GM23338 (cell line): ENCODE measurements at regions not wholly inside any gene's neighbourhood (a gene's known extent, or its start where the extent isn't known, plus 50 kb on each side); places are given as distances from the start of the nearest gene placed in this dataset.

Experiments
- CREB1 ChIP-seq: fragments of 250-450 bp; sonication (Bioruptor Pico); IDR thresholded peaks from 2 replicates; pipeline ENCODE4 v1.5.0; 2020; ENCODE audit warnings: low read depth, mild to moderate bottlenecking, moderate library complexity
- CTCF ChIP-seq, 2 experiments: fragments of 200-600 bp in 1 of 2; sonication (generic) in 1 of 2; conservative IDR thresholded peaks; 2 replicates each; pipeline versions ENCODE4 v1.5.1 to v1.6.1; 2016 to 2017; ENCODE audit warnings: antibody characterized with exemption in 2 of 2, low read depth in 2 of 2, mild to moderate bottlenecking in 2 of 2, moderate library complexity in 1 of 2
- EZH2 ChIP-seq: fragments of 200-600 bp; sonication (generic); IDR thresholded peaks from one replicate; pipeline ENCODE4 v1.8.0; 2017; ENCODE audit warnings: antibody characterized with exemption, mild to moderate bottlenecking, low read depth; ENCODE audit not compliant: unreplicated experiment
- EZH2phosphoT487 ChIP-seq: fragments of 200-600 bp; sonication (generic); IDR thresholded peaks from one replicate; pipeline ENCODE4 v1.8.1; 2018; ENCODE audit warnings: antibody characterized with exemption; ENCODE audit not compliant: unreplicated experiment
- POLR2AphosphoS5 ChIP-seq: IDR thresholded peaks from 2 replicates; pipeline ENCODE4 v1.6.1; 2016; ENCODE audit warnings: antibody characterized with exemption, low read depth
- REST ChIP-seq: IDR thresholded peaks from one replicate; pipeline ENCODE4 v1.6.1; 2018; ENCODE audit warnings: antibody characterized with exemption; ENCODE audit not compliant: unreplicated experiment
- ZNF462 ChIP-seq: fragments of 250-450 bp; sonication (Bioruptor Pico); IDR thresholded peaks from 2 replicates; pipeline ENCODE4 v1.5.0; 2020; ENCODE audit warnings: mild to moderate bottlenecking, moderate library complexity

GRCh38 chrX:6718766-6719165, 183.8 kb upstream of the VCX3A start:
- TF ChIP-seq CTCF (conservative IDR thresholded peaks at IDR 0.05; ENCODE audit: low read depth in 2 of 2), result no peak
- no peak for TF ChIP-seq EZH2
- no peak for TF ChIP-seq POLR2AphosphoS5
- TF ChIP-seq REST, result no peak
- TF ChIP-seq CREB1, result no peak
- no peak for TF ChIP-seq EZH2phosphoT487
- TF ChIP-seq ZNF462 (CRISPR knock-in tag), result no peak
